GM10248 (cell line): ENCODE measurements at regions not wholly inside any gene's neighbourhood (a gene's known extent, or its start where the extent isn't known, plus 50 kb on each side); places are given as distances from the start of the nearest gene placed in this dataset.

Experiments
- CTCF ChIA-PET: fragments of 300-600 bp; sonication (Branson Sonifier 250); formaldehyde crosslinking; extraction: SDS; loops from one replicate; lab custom pipeline; 2021; ENCODE audit warnings: antibody characterized with exemption; lab: Yijun Ruan, JAX
- POLR2A ChIA-PET: fragments of 350-650 bp; sonication (Branson Sonifier 250); formaldehyde crosslinking; extraction: SDS; loops from one replicate; lab custom pipeline; 2020; ENCODE audit warnings: antibody characterized with exemption; lab: Yijun Ruan, JAX
- DNase-seq: peaks from one replicate; pipeline ENCODE4 v3.0.0; 2012; ENCODE audit errors: extremely low spot score
- TF ChIP-seq, protein P1 (sequence below): IDR thresholded peaks from 2 replicates; pipeline ENCODE4 v1.5.1; 2012; ENCODE audit warnings: mild to moderate bottlenecking, low read depth; ENCODE audit errors: extremely low read depth, missing control alignments, control extremely low read depth

- TF ChIP-seq, protein P1, sequence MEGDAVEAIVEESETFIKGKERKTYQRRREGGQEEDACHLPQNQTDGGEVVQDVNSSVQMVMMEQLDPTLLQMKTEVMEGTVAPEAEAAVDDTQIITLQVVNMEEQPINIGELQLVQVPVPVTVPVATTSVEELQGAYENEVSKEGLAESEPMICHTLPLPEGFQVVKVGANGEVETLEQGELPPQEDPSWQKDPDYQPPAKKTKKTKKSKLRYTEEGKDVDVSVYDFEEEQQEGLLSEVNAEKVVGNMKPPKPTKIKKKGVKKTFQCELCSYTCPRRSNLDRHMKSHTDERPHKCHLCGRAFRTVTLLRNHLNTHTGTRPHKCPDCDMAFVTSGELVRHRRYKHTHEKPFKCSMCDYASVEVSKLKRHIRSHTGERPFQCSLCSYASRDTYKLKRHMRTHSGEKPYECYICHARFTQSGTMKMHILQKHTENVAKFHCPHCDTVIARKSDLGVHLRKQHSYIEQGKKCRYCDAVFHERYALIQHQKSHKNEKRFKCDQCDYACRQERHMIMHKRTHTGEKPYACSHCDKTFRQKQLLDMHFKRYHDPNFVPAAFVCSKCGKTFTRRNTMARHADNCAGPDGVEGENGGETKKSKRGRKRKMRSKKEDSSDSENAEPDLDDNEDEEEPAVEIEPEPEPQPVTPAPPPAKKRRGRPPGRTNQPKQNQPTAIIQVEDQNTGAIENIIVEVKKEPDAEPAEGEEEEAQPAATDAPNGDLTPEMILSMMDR, result no peak
- ChIA-PET CTCF (interaction anchor here (1.0 to 9.4 kb wide), 3 partner anchors 12 to 291 kb away, joined by 5 to 96 read pairs (median 10); no protein-coding TSS in a partner anchor), POLR2A (no interaction called here)
- no peak for DNase-seq
Measured at GRCh38 chr3:187610981-187611511, 59.1 kb downstream of the SST start.

- CTCF ChIA-PET, result interaction anchor here (1.4 kb wide), 1 partner anchor 85 kb away, joined by 5 read pairs; no protein-coding TSS in a partner anchor
- POLR2A ChIA-PET, result interaction anchor here (0.5 kb wide), 1 partner anchor 13 kb away, joined by 3 read pairs; no protein-coding TSS in a partner anchor
- TF ChIP-seq, protein P1, result no peak
- no peak for DNase-seq
Measured at GRCh38 chr3:187594272-187594671, 75.9 kb downstream of the SST start.

GRCh38 chr3:187593451-187593850 lies 76.7 kb downstream of the SST start:
- DNase-seq, result no peak
- ChIA-PET CTCF (interaction anchor here (0.9 to 2.2 kb wide), 7 partner anchors 12 to 274 kb away, joined by 3 to 6 read pairs (median 5); no protein-coding TSS in a partner anchor), POLR2A (interaction anchor here (0.5 to 0.7 kb wide), 2 partner anchors 13 to 182 kb away, joined by 3 to 5 read pairs; no protein-coding TSS in a partner anchor)
- TF ChIP-seq, protein P1, result no peak

DNA sequence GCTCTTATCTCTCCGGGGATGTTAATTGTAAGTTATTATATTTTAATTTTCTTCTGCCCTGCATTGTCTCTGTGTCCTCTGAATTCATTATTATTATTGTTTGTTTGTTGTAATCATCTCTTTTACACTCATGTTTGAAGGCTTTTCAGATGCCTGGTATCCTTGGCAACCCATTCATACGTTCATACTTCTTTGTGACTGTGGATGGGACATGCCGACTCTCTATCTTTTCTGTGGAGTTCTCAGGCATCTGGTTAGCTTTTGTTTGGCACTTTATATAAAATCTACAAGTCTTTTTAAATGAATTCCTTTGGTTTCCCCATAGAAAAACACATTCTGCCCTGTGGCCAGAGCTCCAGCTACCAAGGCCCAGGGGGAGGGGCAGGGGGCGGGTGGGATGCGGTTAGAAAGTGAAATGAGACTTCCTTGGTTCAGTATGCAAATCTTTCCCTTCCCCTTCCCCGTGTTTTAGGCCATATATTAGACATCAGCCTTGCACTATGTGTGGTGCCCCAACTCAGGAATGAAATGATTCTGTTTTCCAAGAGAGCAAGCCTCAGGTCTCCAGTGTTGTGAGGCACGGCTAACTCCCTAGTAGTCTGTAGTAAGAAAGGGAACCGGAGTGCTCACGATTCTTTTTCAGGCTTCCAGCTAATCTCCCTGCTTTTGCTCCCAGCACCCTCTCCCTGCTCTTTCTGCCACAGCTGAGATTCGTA lies 79.2 kb downstream of the SST start:
- ChIA-PET POLR2A (no interaction called here), CTCF (interaction anchor here (1.2 kb wide), 1 partner anchor 89 kb away, joined by 4 read pairs; no protein-coding TSS in a partner anchor)
- TF ChIP-seq, protein P1, result no peak
- no peak for DNase-seq

DNA sequence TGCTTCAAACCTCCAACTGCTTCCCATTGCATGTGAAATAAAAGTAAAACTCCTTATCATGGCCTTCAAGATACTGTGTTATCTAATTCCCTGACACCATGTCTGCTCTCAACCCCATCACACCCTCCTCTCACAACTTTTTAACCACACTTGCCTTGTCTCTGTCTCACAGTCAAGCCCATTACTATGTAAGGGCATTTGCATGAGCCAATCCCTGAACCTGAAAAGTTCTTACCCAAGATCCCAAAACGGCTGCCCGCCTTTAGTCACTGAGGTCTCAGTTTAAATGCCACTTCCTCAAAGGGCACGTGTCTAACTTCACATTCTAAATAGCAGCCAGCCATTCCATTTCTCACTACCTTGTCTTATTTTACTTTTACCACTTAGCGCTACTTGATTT lies 83.1 kb downstream of the SST start:
- ChIA-PET POLR2A (no interaction called here), CTCF (no interaction called here)
- TF ChIP-seq, protein P1, result no peak
- DNase-seq, result no peak

- no peak for DNase-seq
- TF ChIP-seq, protein P1, result no peak
- POLR2A ChIA-PET, result no interaction called here
- CTCF ChIA-PET, result no interaction called here
Measured at GRCh38 chr3:187586226-187586625, 84.0 kb downstream of the SST start.
